GM12878 (cell line): ENCODE measurements at regions not wholly inside any gene's neighbourhood (a gene's known extent, or its start where the extent isn't known, plus 50 kb on each side); places are given as distances from the start of the nearest gene placed in this dataset.

Source experiments
- ATAC-seq: fragments of 200-7000 bp; cut with Tn5 transposase; 3 replicates; pipeline ENCODE4 v1.9.1; 2020; ENCODE audit warnings: mild to moderate bottlenecking, moderate library complexity
- BruUV-seq: library from RNA; stranded (reverse); fragments of 400-500 nt; replicated peaks from 2 replicates; lab custom pipeline; 2021; lab: Mats Ljungman, UMichigan
- CTCF ChIA-PET: fragments of 300-600 bp; sonication (Branson Sonifier 250); formaldehyde crosslinking; extraction: SDS; loops from one replicate; lab custom pipeline; 2021; ENCODE audit warnings: inconsistent platforms; lab: Yijun Ruan, JAX
- POLR2A ChIA-PET: fragments of 350-600 bp; formaldehyde crosslinking; extraction: SDS; loops from one replicate; lab custom pipeline; 2021; ENCODE audit warnings: inconsistent platforms; lab: Charles Lee
- RAD21 ChIA-PET: fragments of 300-600 bp; sonication (Branson Sonifier 250); formaldehyde crosslinking; loops from one replicate; lab custom pipeline; 2023; ENCODE audit warnings: antibody characterized with exemption; ENCODE audit not compliant: unreplicated experiment; lab: Charles Lee
- SMC1A ChIA-PET: fragments of 300-600 bp; sonication (Branson Sonifier 250); formaldehyde crosslinking; loops from one replicate; lab custom pipeline; 2023; ENCODE audit not compliant: unreplicated experiment, uncharacterized antibody; lab: Charles Lee
- DNase-seq: peaks from one replicate; pipeline ENCODE4 v3.0.0-alpha.2; 2011; ENCODE audit warnings: low read depth, low spot score
- FAIRE-seq: peaks from 3 replicates; lab custom pipeline; 2011; peaks lifted over from hg19 to GRCh38; lab: Jason Lieb, UNC
- H2AFZ ChIP-seq: 2 replicates; pipeline ENCODE4 v1.6.0; 2011; ENCODE audit warnings: low read depth, low read length, control low read depth; ENCODE audit not compliant: control insufficient read depth
- H3K27ac ChIP-seq: 2 replicates; pipeline ENCODE4 v1.5.1; 2011; ENCODE audit warnings: control low read depth; ENCODE audit not compliant: control insufficient read depth, insufficient read depth
- H3K27me3 ChIP-seq, 2 experiments: replicated peaks in 1 of 2; 2 replicates each; pipeline versions ENCODE4 v1.6.0 to v1.6.1; 2011; ENCODE audit warnings: low read length in 1 of 2; ENCODE audit not compliant: control insufficient read depth in 2 of 2, insufficient read depth in 2 of 2
- H3K36me3 ChIP-seq, 2 experiments: 2 replicates each; pipeline ENCODE4 v1.5.1; 2011; ENCODE audit warnings: low read length in 1 of 2; ENCODE audit not compliant: control insufficient read depth in 2 of 2, insufficient read depth in 2 of 2
- H3K4me1 ChIP-seq: 2 replicates; pipeline ENCODE4 v1.6.1; 2011; ENCODE audit warnings: mild to moderate bottlenecking, low read length, moderate library complexity, mixed read lengths; ENCODE audit not compliant: control insufficient read depth, insufficient read depth
- H3K4me2 ChIP-seq: 2 replicates; pipeline ENCODE4 v1.6.0; 2011; ENCODE audit warnings: control low read depth; ENCODE audit not compliant: control insufficient read depth, insufficient read depth
- H3K4me3 ChIP-seq: fragments of 200-600 bp; sonication (generic); 2 replicates; pipeline ENCODE4 v1.5.1; 2016
- H3K79me2 ChIP-seq: 2 replicates; pipeline ENCODE4 v1.6.0; 2011; ENCODE audit warnings: low read length; ENCODE audit not compliant: control insufficient read depth, insufficient read depth
- H3K9ac ChIP-seq: 2 replicates; pipeline ENCODE4 v1.8.0; 2011; ENCODE audit warnings: low read length, control low read depth, mixed read lengths; ENCODE audit not compliant: control insufficient read depth, insufficient read depth
- H3K9me3 ChIP-seq: replicated peaks from 3 replicates; pipeline ENCODE4 v1.5.1; 2011; ENCODE audit warnings: mild to moderate bottlenecking, low read length; ENCODE audit not compliant: control insufficient read depth, insufficient read depth
- H4K20me1 ChIP-seq: 2 replicates; pipeline ENCODE4 v1.6.0; 2011; ENCODE audit not compliant: control insufficient read depth, insufficient read depth
- BCL11A ChIP-seq: IDR thresholded peaks from 2 replicates; pipeline ENCODE4 v1.6.1; 2011; ENCODE audit warnings: low read depth, low read length
- E4F1 ChIP-seq: fragments of 450-650 bp; IDR thresholded peaks from 2 replicates; pipeline ENCODE4 v1.6.1; 2018; ENCODE audit warnings: borderline replicate concordance, mild to moderate bottlenecking; ENCODE audit not compliant: partially characterized antibody
- ETV6 ChIP-seq, 2 experiments: fragments of 450-650 bp in 1 of 2; IDR thresholded peaks in 1 of 2; conservative IDR thresholded peaks in 1 of 2; 2 replicates each; pipeline ENCODE4 v1.6.1; 2014; ENCODE audit warnings: antibody characterized with exemption in 1 of 2, borderline replicate concordance in 1 of 2, low read depth in 1 of 2, mild to moderate bottlenecking in 1 of 2, moderate library complexity in 1 of 2
- FOS ChIP-seq: IDR thresholded peaks from 3 replicates; pipeline ENCODE4 v1.6.1; 2011; ENCODE audit warnings: borderline replicate concordance; ENCODE audit not compliant: insufficient read length; ENCODE audit errors: extremely low read depth
- KAT2A ChIP-seq: conservative IDR thresholded peaks from 2 replicates; pipeline ENCODE4 v1.6.1; 2011; ENCODE audit warnings: low read depth, low read length; ENCODE audit not compliant: control insufficient read depth
- KLF5 ChIP-seq: fragments of 450-650 bp; IDR thresholded peaks from 2 replicates; pipeline ENCODE4 v1.6.1; 2014; ENCODE audit warnings: mild to moderate bottlenecking; ENCODE audit not compliant: partially characterized antibody
- MYC ChIP-seq: IDR thresholded peaks from 2 replicates; pipeline ENCODE4 v1.6.1; 2011; ENCODE audit warnings: mild to moderate bottlenecking, low read length, moderate library complexity, inconsistent platforms; ENCODE audit not compliant: insufficient read depth, insufficient replicate concordance, insufficient read length, severe bottlenecking
- PAX5 ChIP-seq: IDR thresholded peaks from 2 replicates; pipeline ENCODE4 v1.6.1; 2011; ENCODE audit warnings: low read depth, low read length, borderline replicate concordance
- RCOR1 ChIP-seq: conservative IDR thresholded peaks from 2 replicates; pipeline ENCODE4 v1.6.1; 2012; ENCODE audit warnings: low read depth, low read length, improper control_type of control experiment
- SREBF1 ChIP-seq: IDR thresholded peaks from 2 replicates; pipeline ENCODE4 v1.6.1; 2012; ENCODE audit warnings: mild to moderate bottlenecking, low read length
- STAT1 ChIP-seq: fragments of 450-650 bp; conservative IDR thresholded peaks from 2 replicates; pipeline ENCODE4 v1.6.1; 2014; ENCODE audit warnings: antibody characterized with exemption, mild to moderate bottlenecking
- TCF3 ChIP-seq: IDR thresholded peaks from 2 replicates; pipeline ENCODE4 v1.6.1; 2012; ENCODE audit warnings: low read depth, mild to moderate bottlenecking, low read length, borderline replicate concordance; ENCODE audit not compliant: insufficient read depth
- ZBED1 ChIP-seq: IDR thresholded peaks from 2 replicates; pipeline ENCODE4 v1.6.1; 2016; ENCODE audit warnings: borderline replicate concordance
- ZNF24 ChIP-seq: fragments of 450-650 bp; IDR thresholded peaks from 2 replicates; pipeline ENCODE4 v1.6.1; 2017; ENCODE audit warnings: antibody characterized with exemption, mild to moderate bottlenecking
- ZNF622 ChIP-seq: fragments of 450-650 bp; IDR thresholded peaks from 2 replicates; pipeline ENCODE4 v1.6.1; 2017; ENCODE audit warnings: mild to moderate bottlenecking, inconsistent platforms
- WGBS: methylation state at CpG from one replicate; pipeline ENCODE4 v1.1.6; 2016; ENCODE audit warnings: low lambda C conversion rate; ENCODE audit not compliant: insufficient replicate concordance, insufficient coverage; ENCODE audit errors: missing lambda C conversion rate; 5-methylcytosine and 5-hydroxymethylcytosine counted together
- in situ Hi-C: fragments of 300-500 bp; cut with MboI; formaldehyde crosslinking; loops from 9 replicates; pipeline ENCODE4 v1.14.3; 2018; ENCODE audit warnings: mixed read lengths
- intact Hi-C: fragments of 100-400 bp; cut with micrococcal nuclease; formaldehyde crosslinking; loops from one replicate; pipeline ENCODE4 v1.14.2; 2022; ENCODE audit not compliant: unreplicated experiment

- no TSS peak for BruUV-seq
Measured at GRCh38 chr4:24400537-24400936, 183.8 kb downstream of the DHX15 start.

GRCh38 chr4:24396988-24397387 is 187.4 kb downstream of the DHX15 start:
- 22% methylated on average over 4 of the region's 4 CpGs for WGBS
- no peak for FAIRE-seq
- H3K4me3 ChIP-seq = no peak overlapping the region
- no peak for DNase-seq
- H3K79me2 ChIP-seq = no peaks in the 10 kb centered on the region
- peaks cover 0 to 3% of the 10 kb centered on the region in 2 experiments; a peak in 2 of 4 replicates for H3K27me3 ChIP-seq
- no peak overlapping the region for H3K4me2 ChIP-seq
- H3K4me1 ChIP-seq = no peaks in the 10 kb centered on the region
- no peaks in the 10 kb centered on the region for H3K9me3 ChIP-seq
- intact Hi-C loops = no loop called here
- H2AFZ ChIP-seq = no peak overlapping the region
- TF ChIP-seq ZNF24 (no peak), ZNF622 (no peak), BCL11A (no peak), STAT1 (no peak), KAT2A (no peak), ZBED1 (no peak), MYC (no peak), KLF5 (no peak), RCOR1 (no peak), PAX5 (no peak), E4F1 (no peak), SREBF1 (no peak)
- H4K20me1 ChIP-seq = no peaks in the 10 kb centered on the region
- no peak for ATAC-seq
- SMC1A ChIA-PET = no interaction called here
- H3K27ac ChIP-seq = no peak overlapping the region
- RAD21 ChIA-PET = no interaction called here
- no peak overlapping the region for H3K9ac ChIP-seq
- in situ Hi-C loops = no loop called here
- POLR2A ChIA-PET = no interaction called here
- CTCF ChIA-PET = interaction anchor here (2.7 kb wide), 1 partner anchor 22 kb away, joined by 8 read pairs; no protein-coding TSS in a partner anchor
- no TSS peak for BruUV-seq
- H3K36me3 ChIP-seq = no peaks in the 10 kb centered on the region

More at GRCh38 chr4:24400537-24400936, 183.8 kb downstream of the DHX15 start:
- Histone ChIP-seq H3K79me2 (no peaks in the 10 kb centered on the region), H3K4me3 (no peak overlapping the region), H3K27ac (no peak overlapping the region), H3K4me1 (no peaks in the 10 kb centered on the region), H3K36me3 (no peaks in the 10 kb centered on the region), H3K4me2 (no peak overlapping the region), H4K20me1 (no peaks in the 10 kb centered on the region), H2AFZ (no peak overlapping the region), H3K9ac (no peak overlapping the region), H3K9me3 (no peaks in the 10 kb centered on the region), H3K27me3 (no peaks in the 10 kb centered on the region; a peak in 1 of 4 replicates)
- WGBS = 62% methylated on average over 3 of the region's 3 CpGs
- no peak for FAIRE-seq
- in situ Hi-C loops (no loop called here), intact Hi-C loops (no loop called here)
- RAD21 ChIA-PET = no interaction called here
- DNase-seq = no peak
- ATAC-seq = no peak
- POLR2A ChIA-PET = no interaction called here
- TF ChIP-seq FOS = no peak
- no peak for TF ChIP-seq ETV6 (conservative IDR thresholded peaks at IDR 0.05 in 1 of 2, IDR thresholded peaks at IDR 0.05 in 1 of 2; ENCODE audit: borderline replicate concordance in 1 of 2, low read depth in 1 of 2)
- TF ChIP-seq TCF3 = no peak
- SMC1A ChIA-PET = no interaction called here
- CTCF ChIA-PET = interaction anchor here (1.2 kb wide), 1 partner anchor 18 kb away, joined by 3 read pairs; no protein-coding TSS in a partner anchor
